ENCODE measurements at regions not wholly inside any gene's neighbourhood (a gene's known extent, or its start where the extent isn't known, plus 50 kb on each side); places are given as distances from the start of the nearest gene placed in this dataset.

DNA sequence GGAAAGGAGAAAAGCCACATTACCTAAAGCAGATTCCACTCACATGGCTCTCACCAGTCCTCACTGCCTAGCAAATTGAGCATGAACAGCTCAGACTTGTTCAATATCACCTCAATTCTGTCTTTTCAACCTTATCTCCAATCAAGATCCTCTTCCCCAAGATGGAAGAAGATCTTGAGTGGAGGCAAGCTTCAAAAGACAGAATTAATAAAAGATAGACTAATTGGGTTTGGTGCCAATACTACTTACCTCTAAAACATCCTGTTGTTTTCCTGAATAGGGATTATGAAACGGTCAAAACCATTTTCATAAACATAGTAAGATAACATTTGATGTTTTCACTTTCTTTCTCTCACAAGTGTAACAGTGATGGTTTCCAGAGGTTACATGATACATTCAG, 349.2 kb upstream of the PLD5 start:
- no peaks in the 10 kb centered on the region for H3K36me3 ChIP-seq (ENCODE audit: control insufficient read depth, insufficient read depth, low read length)
- Mint-ChIP-seq H3K27ac (ENCODE audit: unreplicated experiment) (no peak overlapping the region), H3K27me3 (ENCODE audit: insufficient read depth, unreplicated experiment) (peaks cover 2% of the 10 kb centered on the region), H3K36me3 (ENCODE audit: insufficient read depth, unreplicated experiment) (no peaks in the 10 kb centered on the region), H3K4me1 (ENCODE audit: low read depth, unreplicated experiment) (no peaks in the 10 kb centered on the region), H3K9me3 (ENCODE audit: unreplicated experiment) (no peaks in the 10 kb centered on the region), H3K4me3 (ENCODE audit: unreplicated experiment) (no peak overlapping the region)
- no peak for DNase-seq
- H3K9me3 ChIP-seq = no peaks in the 10 kb centered on the region
- no peaks in the 10 kb centered on the region for H3K4me1 ChIP-seq
- ChIA-PET POLR2A (no interaction called here), CTCF (no interaction called here)
- no TSS peak for BruUV-seq (replicated peaks)
- intact Hi-C loops (cut with micrococcal nuclease; ENCODE audit: unreplicated experiment) = no loop called here
- no peaks in the 10 kb centered on the region for H3K27me3 ChIP-seq (replicated peaks; ENCODE audit: control insufficient read depth, insufficient read depth, low read length)
- H3K4me3 ChIP-seq (ENCODE audit: low read depth, low read length) = no peak overlapping the region
- TF ChIP-seq, protein P1, sequence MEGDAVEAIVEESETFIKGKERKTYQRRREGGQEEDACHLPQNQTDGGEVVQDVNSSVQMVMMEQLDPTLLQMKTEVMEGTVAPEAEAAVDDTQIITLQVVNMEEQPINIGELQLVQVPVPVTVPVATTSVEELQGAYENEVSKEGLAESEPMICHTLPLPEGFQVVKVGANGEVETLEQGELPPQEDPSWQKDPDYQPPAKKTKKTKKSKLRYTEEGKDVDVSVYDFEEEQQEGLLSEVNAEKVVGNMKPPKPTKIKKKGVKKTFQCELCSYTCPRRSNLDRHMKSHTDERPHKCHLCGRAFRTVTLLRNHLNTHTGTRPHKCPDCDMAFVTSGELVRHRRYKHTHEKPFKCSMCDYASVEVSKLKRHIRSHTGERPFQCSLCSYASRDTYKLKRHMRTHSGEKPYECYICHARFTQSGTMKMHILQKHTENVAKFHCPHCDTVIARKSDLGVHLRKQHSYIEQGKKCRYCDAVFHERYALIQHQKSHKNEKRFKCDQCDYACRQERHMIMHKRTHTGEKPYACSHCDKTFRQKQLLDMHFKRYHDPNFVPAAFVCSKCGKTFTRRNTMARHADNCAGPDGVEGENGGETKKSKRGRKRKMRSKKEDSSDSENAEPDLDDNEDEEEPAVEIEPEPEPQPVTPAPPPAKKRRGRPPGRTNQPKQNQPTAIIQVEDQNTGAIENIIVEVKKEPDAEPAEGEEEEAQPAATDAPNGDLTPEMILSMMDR (IDR thresholded peaks at IDR 0.05; ENCODE audit: insufficient read depth in 1 of 2, low read depth in 1 of 2, low read length in 1 of 2, severe bottlenecking in 1 of 2, unreplicated experiment in 1 of 2) = no peak

- Histone ChIP-seq H3K4me3 (ENCODE audit: low read depth, low read length) (no peak overlapping the region), H3K27me3 (replicated peaks; ENCODE audit: control insufficient read depth, insufficient read depth, low read length) (no peaks in the 10 kb centered on the region), H3K9me3 (no peaks in the 10 kb centered on the region), H3K36me3 (ENCODE audit: control insufficient read depth, insufficient read depth, low read length) (no peaks in the 10 kb centered on the region), H3K4me1 (no peaks in the 10 kb centered on the region)
- no peak for DNase-seq
- H3K4me3 Mint-ChIP-seq (ENCODE audit: unreplicated experiment) = no peak overlapping the region
- H3K4me1 Mint-ChIP-seq (ENCODE audit: low read depth, unreplicated experiment) = no peaks in the 10 kb centered on the region
- ChIA-PET POLR2A (no interaction called here), CTCF (no interaction called here)
- TF ChIP-seq, protein P1 (IDR thresholded peaks at IDR 0.05; ENCODE audit: insufficient read depth in 1 of 2, low read depth in 1 of 2, low read length in 1 of 2, severe bottlenecking in 1 of 2, unreplicated experiment in 1 of 2) = no peak
- no peaks in the 10 kb centered on the region for H3K36me3 Mint-ChIP-seq (ENCODE audit: insufficient read depth, unreplicated experiment)
- intact Hi-C loops (cut with micrococcal nuclease; ENCODE audit: unreplicated experiment) = no loop called here
- no peak overlapping the region for H3K27ac Mint-ChIP-seq (ENCODE audit: unreplicated experiment)
- peaks cover 2% of the 10 kb centered on the region for H3K27me3 Mint-ChIP-seq (ENCODE audit: insufficient read depth, unreplicated experiment)
- BruUV-seq (replicated peaks) = no TSS peak
- H3K9me3 Mint-ChIP-seq (ENCODE audit: unreplicated experiment) = no peaks in the 10 kb centered on the region
Measured at GRCh38 chr1:242872521-242872920, 348.0 kb upstream of the PLD5 start.

DNA sequence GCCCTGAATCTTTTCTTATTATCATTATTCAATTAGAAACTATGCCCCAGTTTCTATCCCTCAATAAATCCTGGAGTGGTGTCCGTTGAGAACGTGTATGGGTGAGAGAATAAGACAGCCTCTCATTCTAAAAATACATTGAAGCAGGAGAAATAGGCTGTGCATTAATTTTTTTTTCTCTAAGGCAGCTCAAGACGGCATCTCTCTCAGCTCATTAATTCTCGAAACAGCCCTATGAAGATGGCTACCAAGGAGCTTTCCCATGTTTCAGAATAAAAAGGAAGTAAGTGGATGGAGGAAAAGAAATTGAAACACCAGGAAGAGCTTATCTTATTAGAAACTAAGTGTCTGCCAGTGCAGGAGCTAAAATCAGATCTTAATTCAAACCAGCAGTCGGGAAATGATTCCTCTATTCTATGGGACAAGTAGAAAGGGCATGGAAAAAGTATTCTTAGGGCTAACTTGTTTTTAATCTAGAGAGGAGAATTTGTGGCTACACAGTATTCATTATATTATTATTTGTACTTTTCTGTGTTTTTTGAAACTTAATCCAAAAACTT, 347.1 kb upstream of the PLD5 start:
- ChIA-PET CTCF (no interaction called here), POLR2A (no interaction called here)
- Mint-ChIP-seq H3K4me1 (ENCODE audit: low read depth, unreplicated experiment) (no peaks in the 10 kb centered on the region), H3K27me3 (ENCODE audit: insufficient read depth, unreplicated experiment) (peaks cover 2% of the 10 kb centered on the region), H3K9me3 (ENCODE audit: unreplicated experiment) (no peaks in the 10 kb centered on the region), H3K4me3 (ENCODE audit: unreplicated experiment) (no peak overlapping the region), H3K36me3 (ENCODE audit: insufficient read depth, unreplicated experiment) (no peaks in the 10 kb centered on the region), H3K27ac (ENCODE audit: unreplicated experiment) (no peak overlapping the region)
- Histone ChIP-seq H3K27me3 (replicated peaks; ENCODE audit: control insufficient read depth, insufficient read depth, low read length) (no peaks in the 10 kb centered on the region), H3K4me3 (ENCODE audit: low read depth, low read length) (no peak overlapping the region), H3K9me3 (no peaks in the 10 kb centered on the region), H3K4me1 (no peaks in the 10 kb centered on the region), H3K36me3 (ENCODE audit: control insufficient read depth, insufficient read depth, low read length) (no peaks in the 10 kb centered on the region)
- intact Hi-C loops (cut with micrococcal nuclease; ENCODE audit: unreplicated experiment) = no loop called here
- no TSS peak for BruUV-seq (replicated peaks)
- TF ChIP-seq, protein P1 (IDR thresholded peaks at IDR 0.05; ENCODE audit: insufficient read depth in 1 of 2, low read depth in 1 of 2, low read length in 1 of 2, severe bottlenecking in 1 of 2, unreplicated experiment in 1 of 2) = no peak
- no peak for DNase-seq

Measured in Caco-2 (cell line).